Prostate gland (tissue), 2 donors: ENCODE measurements at regions not wholly inside any gene's neighbourhood (a gene's known extent, or its start where the extent isn't known, plus 50 kb on each side); places are given as distances from the start of the nearest gene placed in this dataset.

Experiments used
- CTCF ChIP-seq, 4 experiments: fragments of 200-600 bp in 2 of 4; fragments of 450-650 bp in 2 of 4; sonication (generic) in 2 of 4; IDR thresholded peaks; 1 replicate in 3 of 4; 2 replicates in 1 of 4; pipeline ENCODE4 v1.5.1; 2016 to 2019; ENCODE audit warnings: antibody characterized with exemption in 4 of 4, mild to moderate bottlenecking in 2 of 4, moderate library complexity in 2 of 4
- POLR2A ChIP-seq: fragments of 450-650 bp; IDR thresholded peaks from one replicate; pipeline ENCODE4 v1.6.1; 2016; ENCODE audit warnings: antibody characterized with exemption, mild to moderate bottlenecking

- TF ChIP-seq CTCF (IDR thresholded peaks at IDR 0.05) = no peak
- no peak for TF ChIP-seq POLR2A
Measured at GRCh38 chr4:61079427-61079826, 120.7 kb upstream of the ADGRL3 start.
